Keratinocyte (primary cell): ENCODE measurements at regions not wholly inside any gene's neighbourhood (a gene's known extent, or its start where the extent isn't known, plus 50 kb on each side); places are given as distances from the start of the nearest gene placed in this dataset.

Experiments used
- DNase-seq: peaks from one replicate; pipeline ENCODE4 v3.0.0-alpha.2; 2011; ENCODE audit warnings: low read depth, missing footprints, low spot score
- FAIRE-seq: peaks from 2 replicates; lab custom pipeline; 2011; peaks lifted over from hg19 to GRCh38; lab: Jason Lieb, UNC
- H2AFZ ChIP-seq: 2 replicates; pipeline ENCODE4 v1.6.0; 2012; ENCODE audit warnings: low read length, control low read depth, inconsistent platforms; ENCODE audit not compliant: control insufficient read depth
- H3K27ac ChIP-seq: 2 replicates; pipeline ENCODE4 v1.5.1; 2011; ENCODE audit warnings: low read length; ENCODE audit not compliant: control insufficient read depth, insufficient read depth
- H3K27me3 ChIP-seq: 3 replicates; pipeline ENCODE4 v1.6.0; 2011; ENCODE audit warnings: low read length; ENCODE audit not compliant: control insufficient read depth, insufficient read depth; ENCODE audit errors: extremely low read depth
- H3K36me3 ChIP-seq, 2 experiments: 2 replicates in 1 of 2; 3 replicates in 1 of 2; pipeline ENCODE4 v1.5.1; 2011; ENCODE audit warnings: low read length in 2 of 2, mild to moderate bottlenecking in 1 of 2; ENCODE audit not compliant: control insufficient read depth in 2 of 2, insufficient read depth in 2 of 2; ENCODE audit errors: extremely low read depth in 1 of 2
- H3K4me1 ChIP-seq: 3 replicates; pipeline ENCODE4 v1.5.1; 2011; ENCODE audit warnings: low read length; ENCODE audit not compliant: control insufficient read depth, insufficient read depth; ENCODE audit errors: extremely low read depth
- H3K4me2 ChIP-seq: 3 replicates; pipeline ENCODE4 v1.6.0; 2011; ENCODE audit warnings: low read depth, low read length; ENCODE audit not compliant: control insufficient read depth, insufficient read depth; ENCODE audit errors: extremely low read depth
- H3K4me3 ChIP-seq, 3 experiments: fragments of 200-600 bp in 1 of 3; sonication (generic) in 1 of 3; 2 replicates in 2 of 3; 3 replicates in 1 of 3; pipeline ENCODE4 v1.5.1; 2011 to 2016; ENCODE audit warnings: low read length in 3 of 3, mild to moderate bottlenecking in 3 of 3, control low read depth in 2 of 3, inconsistent platforms in 1 of 3, low read depth in 1 of 3, mixed read lengths in 1 of 3, mixed run types in 1 of 3, moderate library complexity in 1 of 3; ENCODE audit not compliant: control insufficient read depth in 2 of 3, insufficient read depth in 2 of 3; ENCODE audit errors: extremely low read depth in 1 of 3
- H3K79me2 ChIP-seq: 2 replicates; pipeline ENCODE4 v1.6.0; 2012; ENCODE audit warnings: low read length; ENCODE audit not compliant: control insufficient read depth, insufficient read depth
- H3K9ac ChIP-seq: 3 replicates; pipeline ENCODE4 v1.6.0; 2011; ENCODE audit warnings: low read length; ENCODE audit not compliant: control insufficient read depth, insufficient read depth; ENCODE audit errors: extremely low read depth
- H3K9me1 ChIP-seq: 3 replicates; pipeline ENCODE4 v1.6.0; 2011; ENCODE audit warnings: low read length; ENCODE audit not compliant: control insufficient read depth, insufficient read depth; ENCODE audit errors: extremely low read depth
- H3K9me3 ChIP-seq: 2 replicates; pipeline ENCODE4 v1.5.1; 2012; ENCODE audit warnings: low read depth, low read length; ENCODE audit not compliant: control insufficient read depth
- H4K20me1 ChIP-seq: 3 replicates; pipeline ENCODE4 v1.6.0; 2011; ENCODE audit warnings: low read length; ENCODE audit not compliant: control insufficient read depth, insufficient read depth; ENCODE audit errors: extremely low read depth
- EZH2 ChIP-seq: IDR thresholded peaks from one replicate; pipeline ENCODE4 v1.6.1; 2012; ENCODE audit warnings: inconsistent platforms, mild to moderate bottlenecking, low read length, moderate library complexity
- dilution Hi-C: fragments of 300-500 bp; cut with MboI; formaldehyde crosslinking; loops from one replicate; pipeline ENCODE4 v1.7.0; 2020; ENCODE audit warnings: low sequenced_read_pairs; ENCODE audit not compliant: extremely low pct_ligation_motif_present
- TF ChIP-seq, protein P1 (sequence below), 3 experiments: IDR thresholded peaks in 1 of 3; conservative IDR thresholded peaks in 1 of 3; optimal IDR thresholded peaks in 1 of 3; 2 replicates in 2 of 3; 3 replicates in 1 of 3; pipeline versions ENCODE3 to v1.5.1; 2011; ENCODE audit warnings: low read length in 3 of 3, mild to moderate bottlenecking in 3 of 3, moderate library complexity in 2 of 3, control low read depth in 1 of 3, inconsistent platforms in 1 of 3; ENCODE audit not compliant: insufficient read depth in 2 of 3; ENCODE audit errors: extremely low read depth in 1 of 3

DNA sequence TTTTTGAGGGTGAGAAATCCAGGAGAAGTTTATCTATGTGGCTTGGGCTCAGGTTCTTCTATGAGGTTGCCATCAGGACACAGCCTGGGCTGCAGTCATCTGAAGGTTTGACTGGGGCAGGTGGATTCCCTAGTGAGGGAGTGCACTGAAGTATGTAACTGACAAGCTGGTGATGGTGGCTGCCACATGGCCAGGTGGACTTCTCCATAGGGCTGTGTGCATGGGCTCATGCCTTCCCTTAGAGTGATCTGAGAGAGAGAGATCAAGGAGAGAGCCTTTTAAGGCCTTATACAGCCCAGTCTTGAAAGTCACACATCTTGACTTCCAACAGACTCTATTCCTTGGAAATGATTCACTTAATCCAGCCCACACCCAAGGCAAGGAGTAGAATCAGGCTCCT is 266.6 kb upstream of the PITRM1 start:
- no peak for FAIRE-seq
- H3K9ac ChIP-seq: no peak overlapping the region
- no peak for DNase-seq
- H3K27me3 ChIP-seq: no peaks in the 10 kb centered on the region
- H3K36me3 ChIP-seq: no peaks in the 10 kb centered on the region
- no peaks in the 10 kb centered on the region for H3K4me1 ChIP-seq
- H3K9me1 ChIP-seq: no peaks in the 10 kb centered on the region
- H3K9me3 ChIP-seq: no peaks in the 10 kb centered on the region
- no peak overlapping the region for H2AFZ ChIP-seq
- H3K4me3 ChIP-seq: no peak overlapping the region
- H3K27ac ChIP-seq: no peak overlapping the region
- dilution Hi-C loops: no loop called here
- no peaks in the 10 kb centered on the region for H4K20me1 ChIP-seq
- H3K79me2 ChIP-seq: no peaks in the 10 kb centered on the region
- no peak overlapping the region for H3K4me2 ChIP-seq
- TF ChIP-seq EZH2: no peak
- TF ChIP-seq, protein P1, sequence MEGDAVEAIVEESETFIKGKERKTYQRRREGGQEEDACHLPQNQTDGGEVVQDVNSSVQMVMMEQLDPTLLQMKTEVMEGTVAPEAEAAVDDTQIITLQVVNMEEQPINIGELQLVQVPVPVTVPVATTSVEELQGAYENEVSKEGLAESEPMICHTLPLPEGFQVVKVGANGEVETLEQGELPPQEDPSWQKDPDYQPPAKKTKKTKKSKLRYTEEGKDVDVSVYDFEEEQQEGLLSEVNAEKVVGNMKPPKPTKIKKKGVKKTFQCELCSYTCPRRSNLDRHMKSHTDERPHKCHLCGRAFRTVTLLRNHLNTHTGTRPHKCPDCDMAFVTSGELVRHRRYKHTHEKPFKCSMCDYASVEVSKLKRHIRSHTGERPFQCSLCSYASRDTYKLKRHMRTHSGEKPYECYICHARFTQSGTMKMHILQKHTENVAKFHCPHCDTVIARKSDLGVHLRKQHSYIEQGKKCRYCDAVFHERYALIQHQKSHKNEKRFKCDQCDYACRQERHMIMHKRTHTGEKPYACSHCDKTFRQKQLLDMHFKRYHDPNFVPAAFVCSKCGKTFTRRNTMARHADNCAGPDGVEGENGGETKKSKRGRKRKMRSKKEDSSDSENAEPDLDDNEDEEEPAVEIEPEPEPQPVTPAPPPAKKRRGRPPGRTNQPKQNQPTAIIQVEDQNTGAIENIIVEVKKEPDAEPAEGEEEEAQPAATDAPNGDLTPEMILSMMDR (optimal IDR thresholded peaks at IDR 0.05 in 1 of 3, IDR thresholded peaks at IDR 0.05 in 1 of 3, conservative IDR thresholded peaks at IDR 0.05 in 1 of 3; ENCODE audit: extremely low read depth in 1 of 3, insufficient read depth in 2 of 3, low read length in 3 of 3): no peak

DNA sequence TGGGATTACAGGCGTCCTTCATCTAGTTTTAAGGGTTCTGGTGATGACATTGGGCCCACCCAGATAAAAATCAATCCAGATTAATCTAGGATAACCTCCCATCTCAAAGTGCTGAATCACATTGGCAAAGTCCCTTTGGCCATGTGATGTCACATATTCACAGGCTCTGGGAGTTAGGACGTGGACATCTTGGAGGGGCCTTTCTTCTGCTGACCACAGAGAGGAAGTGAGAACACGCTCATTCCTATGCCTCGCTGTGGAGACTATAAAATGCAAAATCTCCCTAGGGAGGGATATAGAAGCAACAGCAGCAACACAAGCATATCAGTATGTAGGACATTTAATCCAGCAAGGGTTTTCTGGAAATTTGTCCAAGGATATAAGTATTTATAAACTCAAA is 266.0 kb upstream of the PITRM1 start:
- Histone ChIP-seq H2AFZ (no peak overlapping the region), H3K4me3 (no peak overlapping the region), H3K4me1 (no peaks in the 10 kb centered on the region), H3K27me3 (no peaks in the 10 kb centered on the region), H3K9ac (no peak overlapping the region), H3K9me1 (no peaks in the 10 kb centered on the region), H4K20me1 (no peaks in the 10 kb centered on the region), H3K36me3 (no peaks in the 10 kb centered on the region), H3K9me3 (no peaks in the 10 kb centered on the region), H3K4me2 (no peak overlapping the region), H3K27ac (no peak overlapping the region), H3K79me2 (no peaks in the 10 kb centered on the region)
- dilution Hi-C loops: no loop called here
- no peak for FAIRE-seq
- DNase-seq: no peak
- TF ChIP-seq EZH2: no peak
- TF ChIP-seq, protein P1 (optimal IDR thresholded peaks at IDR 0.05 in 1 of 3, IDR thresholded peaks at IDR 0.05 in 1 of 3, conservative IDR thresholded peaks at IDR 0.05 in 1 of 3; ENCODE audit: extremely low read depth in 1 of 3, insufficient read depth in 2 of 3, low read length in 3 of 3): no peak
